ENCODE measurements at regions not wholly inside any gene's neighbourhood (a gene's known extent, or its start where the extent isn't known, plus 50 kb on each side); places are given as distances from the start of the nearest gene placed in this dataset.

GRCh38 chr16:35792516-35793285, 2333.3 kb downstream of the TP53TG3F start:
- Histone ChIP-seq H3K36me3 (ENCODE audit: control insufficient read depth, insufficient read depth, low read length) (no peaks in the 10 kb centered on the region), H3K4me1 (replicated peaks in 1 of 2; ENCODE audit: control insufficient read depth in 2 of 2, insufficient read depth in 2 of 2, low read length in 2 of 2) (no peaks in the 10 kb centered on the region), H3K4me2 (ENCODE audit: insufficient read depth, low read length) (no peak overlapping the region), H3K9me1 (ENCODE audit: control insufficient read depth, insufficient read depth, low read length) (no peaks in the 10 kb centered on the region), H3K79me2 (ENCODE audit: control insufficient read depth, insufficient read depth, low read length) (no peaks in the 10 kb centered on the region), H3K27ac (ENCODE audit: extremely low read depth, low read depth, low read length) (no peak overlapping the region), H3K27me3 (ENCODE audit: control insufficient read depth in 2 of 2, insufficient read depth in 2 of 2, low read length in 2 of 2) (no peaks in the 10 kb centered on the region), H3K9me3 (replicated peaks; ENCODE audit: control insufficient read depth, insufficient read depth, low read depth, low read length) (no peaks in the 10 kb centered on the region), H2AFZ (ENCODE audit: low read depth, low read length) (no peak overlapping the region), H3K4me3 (no peak overlapping the region), H4K20me1 (replicated peaks; ENCODE audit: control insufficient read depth, insufficient read depth, low read length) (no peaks in the 10 kb centered on the region), H3K9ac (ENCODE audit: insufficient read depth in 1 of 2, low read depth in 2 of 2, low read length in 2 of 2) (no peak overlapping the region)
- DNase-seq (ENCODE audit: extremely low read depth in 1 of 4, low spot score in 3 of 4) = no peak
- intact Hi-C loops (cut with micrococcal nuclease) (no loop called here), in situ Hi-C loops (cut with MboI) (no loop called here)
- BruUV-seq (replicated peaks) = no TSS peak
- ATAC-seq = no peak
- TF ChIP-seq ZNF384 (IDR thresholded peaks at IDR 0.05; ENCODE audit: low read depth, low read length) (no peak), PHB2 (IDR thresholded peaks at IDR 0.05; ENCODE audit: low read depth) (no peak), KLF13 (tag; IDR thresholded peaks at IDR 0.05; ENCODE audit: borderline replicate concordance, low read depth) (no peak), NRF1 (conservative IDR thresholded peaks at IDR 0.05 in 1 of 2, IDR thresholded peaks at IDR 0.05 in 1 of 2) (peak; percentile 15 to 28; a peak in 2 of 4 replicates)
- WGBS (ENCODE audit: insufficient coverage, low coverage, missing lambda C conversion rate) = under 1% methylated on average over 23 of the region's 25 CpGs
- CTCF ChIA-PET (ENCODE audit: low intra/inter-chr PET ratio) = no interaction called here
- POLR2A ChIA-PET = no interaction called here
- FAIRE-seq = no peak

- BruUV-seq (replicated peaks) = no TSS peak
- WGBS (ENCODE audit: insufficient coverage, low coverage, missing lambda C conversion rate) = 0% methylated on average over 3 of the region's 3 CpGs
- FAIRE-seq (no peak), ATAC-seq (no peak), DNase-seq (ENCODE audit: extremely low read depth in 1 of 4, low spot score in 3 of 4) (no peak)
- Histone ChIP-seq H3K9ac (ENCODE audit: insufficient read depth in 1 of 2, low read depth in 2 of 2, low read length in 2 of 2) (no peak overlapping the region), H3K9me3 (replicated peaks; ENCODE audit: control insufficient read depth, insufficient read depth, low read depth, low read length) (no peaks in the 10 kb centered on the region), H3K36me3 (ENCODE audit: control insufficient read depth, insufficient read depth, low read length) (no peaks in the 10 kb centered on the region), H3K4me2 (ENCODE audit: insufficient read depth, low read length) (no peak overlapping the region), H3K4me3 (no peak overlapping the region), H3K9me1 (ENCODE audit: control insufficient read depth, insufficient read depth, low read length) (no peaks in the 10 kb centered on the region), H3K79me2 (ENCODE audit: control insufficient read depth, insufficient read depth, low read length) (no peaks in the 10 kb centered on the region), H3K27ac (ENCODE audit: extremely low read depth, low read depth, low read length) (no peak overlapping the region), H3K4me1 (replicated peaks in 1 of 2; ENCODE audit: control insufficient read depth in 2 of 2, insufficient read depth in 2 of 2, low read length in 2 of 2) (no peaks in the 10 kb centered on the region), H4K20me1 (replicated peaks; ENCODE audit: control insufficient read depth, insufficient read depth, low read length) (no peaks in the 10 kb centered on the region), H3K27me3 (ENCODE audit: control insufficient read depth in 2 of 2, insufficient read depth in 2 of 2, low read length in 2 of 2) (no peaks in the 10 kb centered on the region), H2AFZ (ENCODE audit: low read depth, low read length) (no peak overlapping the region)
- intact Hi-C loops (cut with micrococcal nuclease) (no loop called here), in situ Hi-C loops (cut with MboI) (no loop called here)
- CTCF ChIA-PET (ENCODE audit: low intra/inter-chr PET ratio) = no interaction called here
- POLR2A ChIA-PET = no interaction called here
- TF ChIP-seq ZNF395 (CRISPR knock-in tag; IDR thresholded peaks at IDR 0.05) = no peak
- no peak for TF ChIP-seq TEAD1 (CRISPR knock-in tag; IDR thresholded peaks at IDR 0.05)
- no peak for TF ChIP-seq MXD1 (CRISPR knock-in tag; IDR thresholded peaks at IDR 0.05; ENCODE audit: borderline replicate concordance, poor library complexity, severe bottlenecking)
These were observed 2334.2 kb downstream of the TP53TG3F start for GRCh38 chr16:35793601-35794000.

All from K562 (cell line).